ENCODE measurements at regions not wholly inside any gene's neighbourhood (a gene's known extent, or its start where the extent isn't known, plus 50 kb on each side); places are given as distances from the start of the nearest gene placed in this dataset.

DNA sequence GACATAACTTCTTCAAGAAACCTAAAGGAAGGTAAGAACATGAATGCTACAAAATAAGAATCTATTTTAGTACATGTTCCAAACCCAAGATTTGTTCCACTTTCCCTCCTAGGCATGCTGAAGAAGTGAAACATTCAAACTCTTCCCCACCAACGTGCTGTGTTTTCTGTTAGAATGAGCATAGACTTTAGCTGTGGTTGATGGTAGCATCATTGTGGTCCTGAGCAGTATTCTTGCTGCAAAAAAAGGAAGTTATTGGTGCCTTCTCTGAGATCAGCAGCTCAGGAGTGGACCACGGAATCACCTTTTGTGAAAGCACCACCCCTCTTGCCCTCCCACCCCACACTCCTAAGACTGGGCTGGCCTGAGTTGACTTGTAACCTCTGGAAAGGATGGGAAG, 100.4 kb upstream of the POGK start:
- TF ChIP-seq, protein P1, sequence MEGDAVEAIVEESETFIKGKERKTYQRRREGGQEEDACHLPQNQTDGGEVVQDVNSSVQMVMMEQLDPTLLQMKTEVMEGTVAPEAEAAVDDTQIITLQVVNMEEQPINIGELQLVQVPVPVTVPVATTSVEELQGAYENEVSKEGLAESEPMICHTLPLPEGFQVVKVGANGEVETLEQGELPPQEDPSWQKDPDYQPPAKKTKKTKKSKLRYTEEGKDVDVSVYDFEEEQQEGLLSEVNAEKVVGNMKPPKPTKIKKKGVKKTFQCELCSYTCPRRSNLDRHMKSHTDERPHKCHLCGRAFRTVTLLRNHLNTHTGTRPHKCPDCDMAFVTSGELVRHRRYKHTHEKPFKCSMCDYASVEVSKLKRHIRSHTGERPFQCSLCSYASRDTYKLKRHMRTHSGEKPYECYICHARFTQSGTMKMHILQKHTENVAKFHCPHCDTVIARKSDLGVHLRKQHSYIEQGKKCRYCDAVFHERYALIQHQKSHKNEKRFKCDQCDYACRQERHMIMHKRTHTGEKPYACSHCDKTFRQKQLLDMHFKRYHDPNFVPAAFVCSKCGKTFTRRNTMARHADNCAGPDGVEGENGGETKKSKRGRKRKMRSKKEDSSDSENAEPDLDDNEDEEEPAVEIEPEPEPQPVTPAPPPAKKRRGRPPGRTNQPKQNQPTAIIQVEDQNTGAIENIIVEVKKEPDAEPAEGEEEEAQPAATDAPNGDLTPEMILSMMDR (IDR thresholded peaks at IDR 0.05) = no peak

DNA sequence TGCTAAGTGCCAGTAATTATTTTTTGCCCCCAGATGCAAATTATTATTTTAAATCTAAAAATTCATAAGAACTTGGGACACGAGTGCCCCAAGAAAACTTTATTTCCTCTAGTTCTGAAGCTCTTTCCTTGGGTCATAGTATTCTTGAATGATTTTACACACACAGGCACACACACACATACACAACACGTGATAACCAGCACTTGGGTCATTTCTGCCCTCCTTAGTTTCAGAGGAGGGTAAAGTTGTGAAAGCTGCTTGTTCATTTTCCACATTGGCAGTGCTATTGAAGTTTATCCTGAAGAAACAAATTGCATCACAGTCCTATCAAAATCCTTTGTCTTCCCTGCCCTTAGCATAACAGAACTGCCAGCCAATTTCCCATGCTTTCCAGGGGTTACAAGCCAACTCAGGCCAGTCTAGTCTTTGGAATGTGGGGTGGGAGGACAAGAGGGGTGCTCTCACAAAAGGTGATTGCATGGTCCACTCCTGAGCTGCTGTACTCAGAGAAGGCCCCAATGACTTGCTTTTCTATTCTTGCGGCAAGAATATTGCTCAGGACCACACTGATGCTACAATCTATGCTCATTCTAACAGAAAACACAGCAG, 98.5 kb upstream of the POGK start:
- TF ChIP-seq, protein P1 (IDR thresholded peaks at IDR 0.05) = no peak

DNA sequence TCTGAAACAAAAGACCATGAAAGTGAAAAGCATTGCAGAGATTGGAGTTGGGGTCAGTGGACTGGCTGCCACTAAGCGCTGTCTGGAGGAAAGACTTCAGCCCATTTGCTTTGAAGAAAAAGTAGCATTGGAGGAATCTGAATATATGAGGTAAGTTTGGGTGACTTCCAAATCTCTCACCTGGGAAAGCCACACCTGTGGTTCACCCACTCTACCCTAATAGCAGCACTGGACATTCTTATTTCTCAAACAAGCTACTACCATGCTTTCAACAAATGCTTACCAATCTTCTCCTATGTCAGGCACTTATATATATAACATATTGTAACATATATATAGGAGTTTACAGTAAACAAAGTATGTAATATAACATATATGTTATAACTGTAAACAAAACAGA, 76.0 kb upstream of the POGK start:
- TF ChIP-seq, protein P1 (IDR thresholded peaks at IDR 0.05) = no peak

DNA sequence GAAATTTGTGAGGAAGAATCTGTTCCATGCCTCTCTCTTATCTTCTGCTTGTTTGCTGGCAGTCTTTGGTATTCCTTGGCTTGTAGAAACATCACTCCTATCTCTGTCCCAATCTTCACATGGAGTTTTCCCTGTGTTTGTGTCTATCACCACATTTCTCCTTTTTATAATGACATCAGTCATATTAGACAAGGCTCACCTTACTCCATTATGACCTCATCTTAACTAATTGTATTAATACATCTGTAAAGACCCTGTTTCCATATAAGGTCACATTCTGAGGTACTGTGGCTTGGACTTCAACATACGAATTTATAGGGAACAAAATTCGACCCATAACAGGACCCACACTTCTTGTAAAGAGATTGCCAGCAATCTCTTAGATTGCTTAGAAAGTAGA, 72.3 kb upstream of the POGK start:
- TF ChIP-seq, protein P1 (IDR thresholded peaks at IDR 0.05) = no peak

DNA sequence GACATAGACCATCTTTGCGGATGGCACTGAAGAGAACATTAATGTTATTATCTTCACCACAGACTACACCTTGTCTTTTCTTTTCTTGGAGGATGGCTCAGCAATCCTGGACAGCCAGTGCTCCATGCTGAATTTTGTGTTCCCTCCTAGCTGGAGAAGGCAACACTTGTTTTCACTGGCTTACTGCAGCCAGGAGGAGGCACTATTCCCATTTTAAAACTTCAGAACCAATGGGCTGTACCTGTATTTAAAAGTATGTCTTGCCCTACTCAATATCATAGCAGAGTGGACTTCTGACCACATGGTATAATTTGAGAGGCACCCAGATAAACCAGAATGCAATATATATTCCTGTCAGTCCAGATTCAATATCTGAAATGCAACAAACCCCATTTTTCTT, 53.3 kb upstream of the POGK start:
- TF ChIP-seq, protein P1 (IDR thresholded peaks at IDR 0.05) = 0 out of 2 replicates have a peak, but pooled peaks have one; percentile 7

DNA sequence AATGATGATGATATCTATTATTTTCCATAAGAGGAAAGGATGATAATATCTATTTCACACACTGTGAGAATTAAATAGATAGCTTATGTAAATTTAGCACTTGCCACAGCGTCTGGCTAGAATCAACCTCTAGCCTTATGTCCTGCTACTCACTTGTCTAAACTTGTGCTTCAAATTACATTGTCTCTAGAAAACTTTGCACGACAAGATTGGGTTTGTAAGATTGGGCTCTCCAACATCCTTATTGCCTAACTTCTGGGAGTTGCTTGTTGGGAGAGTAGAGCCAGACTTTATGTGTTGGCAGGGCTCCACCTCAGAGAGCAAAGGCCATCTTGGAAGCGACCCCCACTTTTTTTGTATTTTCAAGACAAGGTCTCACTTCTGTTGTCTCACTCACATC, 50.0 kb upstream of the POGK start:
- TF ChIP-seq, protein P1 (IDR thresholded peaks at IDR 0.05) = no peak

All from LNCAP (cell line).